ENCODE measurements at regions not wholly inside any gene's neighbourhood (a gene's known extent, or its start where the extent isn't known, plus 50 kb on each side); places are given as distances from the start of the nearest gene placed in this dataset.

DNA sequence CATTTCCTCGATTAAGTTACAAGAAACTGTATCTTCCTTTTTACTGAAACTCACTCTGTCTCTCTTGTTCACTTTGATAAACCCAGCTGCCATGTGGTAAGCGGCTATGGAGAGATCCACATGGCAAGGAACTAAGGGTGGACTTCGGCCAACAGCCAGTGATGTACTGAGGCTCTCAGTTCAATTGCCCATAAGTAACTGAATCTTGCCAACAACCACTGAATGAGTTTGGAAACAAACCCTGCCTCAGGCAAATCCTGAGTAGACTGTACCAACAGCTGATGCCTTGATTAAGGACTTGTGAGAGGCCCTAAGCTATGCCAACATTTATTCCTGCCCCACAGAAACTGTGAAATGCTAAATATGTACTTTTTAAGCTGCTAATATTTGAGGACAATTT, 433.5 kb downstream of the PLOD2 start:
- no peak for TF ChIP-seq YY1 (IDR thresholded peaks at IDR 0.05; ENCODE audit: insufficient read depth, insufficient read length)
- TF ChIP-seq ZNF274 (IDR thresholded peaks at IDR 0.05; ENCODE audit: low read depth, low read length): no peak
- no peak for TF ChIP-seq SUZ12 (IDR thresholded peaks at IDR 0.05; ENCODE audit: extremely low read depth, insufficient read depth, insufficient read length)

All from NT2/D1 (cell line).